DND-41 (cell line): ENCODE measurements at regions not wholly inside any gene's neighbourhood (a gene's known extent, or its start where the extent isn't known, plus 50 kb on each side); places are given as distances from the start of the nearest gene placed in this dataset.
"Not testable (repeated sequence)": the region's sequence is repeated elsewhere in the genome, so short reads cannot be mapped to it uniquely, and the experiment has no call there.

Experiments
- CTCF ChIP-seq: IDR thresholded peaks from 2 replicates; pipeline ENCODE4 v1.5.1; 2012; ENCODE audit warnings: borderline replicate concordance, low read length, moderate library complexity, mild to moderate bottlenecking; ENCODE audit not compliant: poor library complexity, severe bottlenecking; ENCODE audit errors: extremely low read depth
- EZH2 ChIP-seq: IDR thresholded peaks from 3 replicates; pipeline ENCODE4 v1.6.1; 2012; ENCODE audit warnings: borderline replicate concordance, low read depth, mild to moderate bottlenecking, moderate library complexity, low read length, inconsistent platforms; ENCODE audit not compliant: severe bottlenecking

GRCh38 chr16:32932240-32933040, 256.5 kb upstream of the TP53TG3 start:
- TF ChIP-seq CTCF, EZH2: not testable (repeated sequence)
